HG03039 (cell line): ENCODE measurements at regions not wholly inside any gene's neighbourhood (a gene's known extent, or its start where the extent isn't known, plus 50 kb on each side); places are given as distances from the start of the nearest gene placed in this dataset.

Experiments used
- ATAC-seq: cut with Tn5 transposase; IDR thresholded peaks from one replicate; pipeline ENCODE4 v1.9.1; 2021; ENCODE audit warnings: mild to moderate bottlenecking, moderate library complexity; ENCODE audit not compliant: unreplicated experiment

GRCh38 chr2:65522922-65523321, 90.5 kb upstream of the SPRED2 start:
- ATAC-seq, result no peak

GRCh38 chr2:65518751-65519150, 86.4 kb upstream of the SPRED2 start:
- ATAC-seq, result no peak

GRCh38 chr2:65514555-65515195, 82.3 kb upstream of the SPRED2 start:
- ATAC-seq, result no peak

GRCh38 chr2:65512783-65513182, 80.4 kb upstream of the SPRED2 start:
- no peak for ATAC-seq

GRCh38 chr2:65511306-65511705, 78.9 kb upstream of the SPRED2 start:
- no peak for ATAC-seq

GRCh38 chr2:65508225-65508624, 75.8 kb upstream of the SPRED2 start:
- ATAC-seq, result no peak

GRCh38 chr2:65507102-65508069, 75.0 kb upstream of the SPRED2 start:
- ATAC-seq, result no peak

- ATAC-seq, result no peak
Observed at GRCh38 chr2:65504814-65505697, 72.7 kb upstream of the SPRED2 start.

- ATAC-seq, result no peak
Observed at GRCh38 chr2:65504201-65504600, 71.8 kb upstream of the SPRED2 start.

- no peak for ATAC-seq
Observed at GRCh38 chr2:65503746-65504145, 71.3 kb upstream of the SPRED2 start.

- no peak for ATAC-seq
Observed at GRCh38 chr2:65501836-65502235, 69.4 kb upstream of the SPRED2 start.

- ATAC-seq, result no peak
Observed at GRCh38 chr2:65501074-65501473, 68.7 kb upstream of the SPRED2 start.

GRCh38 chr2:65500310-65501040, 68.1 kb upstream of the SPRED2 start:
- ATAC-seq, result no peak

- ATAC-seq, result no peak
Observed at GRCh38 chr2:65499216-65499615, 66.8 kb upstream of the SPRED2 start.

- no peak for ATAC-seq
Observed at GRCh38 chr2:65498396-65498795, 66.0 kb upstream of the SPRED2 start.

- ATAC-seq, result no peak
Observed at GRCh38 chr2:65495251-65495877, 63.0 kb upstream of the SPRED2 start.

- ATAC-seq, result no peak
Observed at GRCh38 chr2:65494078-65494477, 61.7 kb upstream of the SPRED2 start.

- ATAC-seq, result no peak
Observed at GRCh38 chr2:65491381-65491905, 59.0 kb upstream of the SPRED2 start.

GRCh38 chr2:65490222-65490621, 57.8 kb upstream of the SPRED2 start:
- ATAC-seq, result no peak

- no peak for ATAC-seq
Observed at GRCh38 chr2:65489269-65489668, 56.9 kb upstream of the SPRED2 start.
